Germinal center (tissue), 1 donor: ENCODE measurements at regions not wholly inside any gene's neighbourhood (a gene's known extent, or its start where the extent isn't known, plus 50 kb on each side); places are given as distances from the start of the nearest gene placed in this dataset.

Experiments used
- DNase-seq: peaks from one replicate; pipeline ENCODE4 v3.0.0; 2012; ENCODE audit warnings: mixed read lengths, low spot score

DNA sequence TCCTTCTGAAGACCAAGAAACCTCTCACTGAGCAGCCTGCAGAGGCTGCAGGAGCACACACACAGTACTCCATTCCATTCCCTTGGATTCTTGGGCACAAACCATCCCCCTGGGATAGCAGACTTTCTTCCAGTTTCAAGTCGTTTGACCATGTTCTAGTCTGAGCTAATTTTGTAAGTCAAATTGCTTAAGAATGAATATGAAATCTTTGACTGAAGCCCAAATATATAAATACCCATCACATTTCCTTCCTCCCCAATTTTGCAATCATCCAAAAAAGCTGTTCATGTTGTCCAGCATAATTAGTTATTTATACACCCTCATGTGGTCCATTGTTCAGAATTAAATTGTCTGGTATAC, 231.2 kb upstream of the TPRG1 start:
- DNase-seq = no peak

DNA sequence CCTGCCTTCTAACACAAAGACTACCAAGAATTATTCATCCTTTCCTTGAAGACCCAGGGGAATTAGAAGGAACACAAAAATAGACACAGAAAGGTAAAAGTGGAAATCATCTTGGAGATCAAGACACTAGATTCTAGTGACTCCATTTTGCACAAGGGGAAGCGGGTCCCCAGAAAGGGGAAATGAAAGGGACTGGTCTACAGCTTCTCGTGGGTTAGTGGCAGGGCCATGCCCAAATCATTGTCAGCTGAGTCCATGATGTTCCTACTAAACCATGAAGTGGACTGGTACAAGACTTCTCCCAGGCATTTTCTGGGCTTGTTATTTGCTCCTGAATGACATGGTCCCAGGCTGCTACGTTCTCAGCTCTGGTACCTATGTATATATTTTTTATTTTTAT, 230.7 kb upstream of the TPRG1 start:
- DNase-seq = peak; percentile 76

DNA sequence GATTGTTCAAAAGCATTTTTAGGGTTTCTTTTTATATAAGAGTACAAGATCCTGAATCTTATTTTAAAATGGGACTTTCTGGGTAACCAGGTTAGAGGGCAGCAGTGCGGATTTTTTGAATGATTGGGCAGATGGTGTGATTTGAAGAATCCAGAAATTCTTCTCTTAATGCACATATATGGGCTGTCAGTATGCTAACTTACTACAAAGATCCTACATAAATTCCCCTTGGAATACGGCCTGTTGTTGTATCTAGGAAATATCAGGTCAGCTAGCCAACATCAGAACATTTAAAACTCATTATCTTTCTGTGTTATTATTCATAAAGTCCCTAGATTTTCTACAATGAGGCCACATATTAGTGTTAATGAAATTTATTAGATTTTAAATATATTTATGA, 229.6 kb upstream of the TPRG1 start:
- DNase-seq = no peak

DNA sequence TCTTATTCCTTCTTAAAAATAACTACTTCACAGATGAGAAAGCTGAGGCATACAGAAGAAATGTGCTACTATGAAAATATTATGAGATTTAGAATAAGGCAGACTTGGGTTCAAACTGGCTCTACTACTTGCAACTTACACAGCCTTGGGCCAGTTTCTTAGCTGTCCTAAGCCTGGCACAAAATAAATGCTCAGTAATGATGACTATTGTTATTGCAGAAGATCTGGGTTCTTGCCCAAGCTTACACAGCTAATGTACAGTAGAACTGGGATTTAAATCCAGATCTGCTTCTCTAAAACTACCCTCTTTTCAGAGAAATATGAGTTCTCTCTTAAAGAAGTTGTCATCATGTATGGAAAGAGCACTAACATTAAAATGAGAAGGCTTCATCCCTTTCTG, 228.2 kb upstream of the TPRG1 start:
- DNase-seq = no peak

DNA sequence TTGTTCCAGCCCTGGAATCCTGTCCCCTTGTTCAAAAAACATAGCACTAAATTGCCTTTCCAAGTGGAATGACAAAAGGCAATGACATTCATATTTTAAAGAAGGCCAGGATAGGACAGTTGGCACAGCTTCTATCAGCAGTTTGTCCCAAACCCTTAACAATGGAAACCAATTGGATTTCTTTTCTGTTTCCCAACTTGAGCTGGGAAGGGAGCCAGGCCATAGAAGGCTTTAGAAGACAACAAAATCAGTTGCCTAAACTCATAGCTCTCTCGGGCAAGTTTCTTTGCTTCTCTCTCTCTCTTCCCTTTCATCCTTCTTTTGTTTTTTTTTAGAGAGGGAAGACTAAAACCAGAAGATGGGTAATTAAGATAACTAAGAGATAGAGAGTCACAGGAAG, 227.7 kb upstream of the TPRG1 start:
- no peak for DNase-seq

DNA sequence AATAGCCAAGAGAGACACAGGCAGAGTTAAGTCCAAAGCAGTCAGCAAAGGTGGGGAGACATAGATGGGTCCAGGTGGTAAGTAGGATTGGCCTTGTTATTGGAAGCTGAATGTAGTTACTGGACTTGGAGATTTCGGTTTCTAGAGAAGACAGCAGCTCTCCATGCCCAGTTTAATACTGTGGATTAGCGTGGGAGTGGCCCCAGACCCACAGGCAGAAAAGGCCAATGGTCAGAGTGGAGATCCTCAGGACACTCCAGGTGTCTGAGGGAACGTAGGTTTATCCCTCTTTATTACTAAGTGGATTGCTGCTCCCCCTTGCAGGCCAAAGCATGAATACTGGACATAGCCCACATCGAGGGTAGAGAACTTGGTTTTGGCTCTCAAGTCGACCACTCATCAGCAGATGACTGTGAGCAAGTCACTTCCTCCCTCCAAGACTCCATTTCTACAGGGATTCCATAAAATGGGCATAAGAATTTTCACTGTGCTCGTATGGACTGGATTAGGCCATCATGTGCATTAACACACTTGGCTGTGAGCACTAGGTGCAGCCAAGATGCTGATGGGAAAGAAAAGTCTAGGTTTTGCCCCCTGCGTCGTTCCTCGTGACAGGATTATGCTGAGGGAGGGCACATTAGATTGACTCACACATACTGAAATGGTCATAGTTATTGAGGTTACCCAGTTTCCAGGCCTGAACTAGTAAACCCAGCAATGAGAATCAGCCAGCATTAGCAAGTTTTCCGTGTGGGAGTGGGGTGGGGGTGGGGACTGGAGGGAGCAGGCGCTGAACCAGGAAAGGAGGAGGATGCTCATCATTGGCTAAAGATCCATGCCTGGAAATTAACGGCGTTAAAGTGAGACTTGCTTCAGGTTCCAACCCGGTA, 225.2 kb upstream of the TPRG1 start:
- DNase-seq = no peak

DNA sequence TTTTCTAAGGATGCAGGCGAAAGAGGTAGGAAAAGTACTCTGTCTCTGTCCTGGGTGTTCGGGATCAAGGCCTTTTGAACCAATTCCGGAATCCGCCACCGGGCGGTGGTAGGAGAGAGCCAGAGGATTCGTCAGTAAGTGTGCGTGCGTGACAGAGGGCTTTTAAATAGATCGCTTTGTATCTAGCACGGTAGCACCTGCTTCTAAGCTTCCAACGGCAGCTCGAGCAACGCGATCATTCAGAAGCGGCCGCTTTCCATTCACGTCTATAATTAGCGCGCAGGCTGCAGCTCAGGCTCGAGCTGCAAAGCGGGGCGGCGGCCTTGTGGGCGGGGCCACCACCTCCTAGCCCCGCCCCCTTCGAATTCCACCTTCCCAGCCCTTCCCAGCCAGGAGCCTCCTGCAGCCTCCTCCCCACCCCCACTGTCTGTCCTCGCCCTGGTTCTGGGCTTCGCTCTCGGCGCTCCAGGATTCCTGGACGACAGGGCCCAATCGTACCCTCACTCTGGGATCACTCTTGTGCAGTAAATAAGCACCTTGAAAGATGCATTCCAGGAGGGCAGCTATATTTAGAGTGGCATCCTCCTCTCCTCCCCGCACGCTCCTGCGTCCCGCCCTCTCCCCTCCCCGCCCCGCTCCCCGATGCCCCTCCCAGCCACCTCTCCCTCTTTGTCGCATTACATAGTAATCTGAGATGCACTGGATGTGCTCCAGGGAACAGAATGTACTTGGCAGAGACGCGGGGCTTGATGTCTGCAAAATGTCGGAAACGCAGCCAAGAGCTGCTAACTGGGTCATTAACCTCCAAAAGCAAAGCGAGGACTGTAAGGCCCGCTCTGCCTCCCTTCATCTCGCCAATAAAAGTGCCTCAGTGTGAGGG, 224.1 kb upstream of the TPRG1 start:
- DNase-seq = peak; percentile 56

DNA sequence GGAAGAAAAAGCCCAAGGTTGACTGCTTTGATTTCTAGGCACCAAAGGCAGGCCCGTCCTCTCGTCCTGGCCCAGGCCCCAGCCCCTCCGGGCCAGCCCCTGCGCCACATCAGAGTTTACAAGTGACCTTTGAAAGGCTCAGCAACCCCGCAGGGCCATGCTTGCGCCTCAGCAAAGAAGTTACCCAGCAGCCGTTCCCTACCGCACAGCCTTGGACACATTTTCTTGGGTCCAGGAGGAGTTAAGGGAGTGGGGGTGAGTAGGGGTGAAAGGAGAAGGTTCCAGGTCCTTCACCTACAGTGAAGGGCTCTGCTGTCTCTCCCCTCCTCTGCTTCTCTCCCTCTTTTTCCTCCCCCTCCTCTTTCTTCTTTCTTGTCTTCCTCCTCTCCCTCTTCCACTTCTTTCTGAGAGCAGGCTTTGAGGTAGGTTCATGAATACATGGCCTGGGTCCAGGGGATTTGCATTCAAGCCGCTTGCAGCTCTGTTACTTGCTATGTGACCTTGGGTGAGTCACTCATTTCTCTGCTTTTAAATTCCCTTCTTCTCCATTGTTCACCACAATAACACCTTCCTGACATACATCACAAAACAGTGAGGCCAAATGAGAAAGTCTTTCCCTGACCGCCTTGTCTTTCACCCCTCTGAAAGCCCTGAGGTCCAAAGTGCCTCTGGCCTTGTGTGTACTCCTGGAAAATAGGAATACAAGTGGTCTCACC, 223.3 kb upstream of the TPRG1 start:
- DNase-seq = no peak

DNA sequence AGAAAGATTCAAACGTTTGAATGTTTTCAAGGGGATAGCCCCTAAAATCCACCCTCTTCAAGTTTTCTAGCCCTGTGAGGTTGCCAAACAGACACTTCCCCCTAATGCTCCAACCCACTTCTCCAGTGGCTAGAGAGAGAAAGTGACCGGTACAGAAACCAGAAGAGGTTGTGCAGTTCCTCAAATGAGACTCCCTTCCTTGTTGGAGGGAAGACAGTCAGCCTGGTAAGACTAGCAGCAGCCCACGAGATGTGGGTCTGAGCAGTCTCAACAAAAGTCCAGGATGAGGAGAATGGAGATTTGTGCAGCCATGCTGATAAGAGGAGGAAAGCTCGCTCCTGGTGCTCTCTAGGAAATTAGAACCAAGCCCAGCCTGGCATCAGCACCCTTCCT, 222.8 kb upstream of the TPRG1 start:
- no peak for DNase-seq

DNA sequence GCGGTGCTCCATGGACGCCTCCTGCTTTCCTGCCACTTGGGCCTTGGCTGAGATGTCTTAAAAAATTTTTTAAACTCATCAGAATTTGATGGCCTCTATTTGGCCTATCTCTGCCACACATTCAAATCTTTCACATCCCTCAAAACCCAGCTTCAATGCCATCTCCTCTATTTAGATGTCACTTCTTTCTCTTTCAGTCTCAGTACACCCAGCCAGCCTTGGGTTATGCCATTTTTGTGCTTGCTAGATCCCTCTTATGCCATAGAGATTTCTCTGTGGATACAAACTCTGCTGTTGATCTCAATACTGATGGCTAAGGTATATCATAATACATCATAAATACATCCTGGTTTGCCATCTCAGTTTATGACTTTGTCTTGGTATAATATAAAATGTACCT, 222.3 kb upstream of the TPRG1 start:
- no peak for DNase-seq

DNA sequence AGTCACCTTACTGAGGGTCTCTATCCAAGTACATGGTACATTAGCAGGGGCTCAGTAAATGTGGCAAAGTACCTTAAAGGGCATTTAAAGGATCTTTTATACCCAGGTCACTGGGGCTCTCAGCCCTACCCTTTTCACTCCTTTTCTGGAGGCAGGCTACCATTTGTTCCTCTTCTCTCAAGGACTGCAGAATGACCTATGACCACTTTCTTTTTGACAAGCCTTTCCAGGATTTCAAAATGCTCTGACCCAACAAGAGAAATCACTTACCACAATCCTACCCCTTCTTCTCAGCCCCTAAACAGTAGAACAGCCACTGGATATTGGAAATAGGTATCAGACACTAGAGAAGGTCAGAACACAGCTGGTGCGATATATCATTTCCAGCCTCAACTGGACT, 221.8 kb upstream of the TPRG1 start:
- no peak for DNase-seq

DNA sequence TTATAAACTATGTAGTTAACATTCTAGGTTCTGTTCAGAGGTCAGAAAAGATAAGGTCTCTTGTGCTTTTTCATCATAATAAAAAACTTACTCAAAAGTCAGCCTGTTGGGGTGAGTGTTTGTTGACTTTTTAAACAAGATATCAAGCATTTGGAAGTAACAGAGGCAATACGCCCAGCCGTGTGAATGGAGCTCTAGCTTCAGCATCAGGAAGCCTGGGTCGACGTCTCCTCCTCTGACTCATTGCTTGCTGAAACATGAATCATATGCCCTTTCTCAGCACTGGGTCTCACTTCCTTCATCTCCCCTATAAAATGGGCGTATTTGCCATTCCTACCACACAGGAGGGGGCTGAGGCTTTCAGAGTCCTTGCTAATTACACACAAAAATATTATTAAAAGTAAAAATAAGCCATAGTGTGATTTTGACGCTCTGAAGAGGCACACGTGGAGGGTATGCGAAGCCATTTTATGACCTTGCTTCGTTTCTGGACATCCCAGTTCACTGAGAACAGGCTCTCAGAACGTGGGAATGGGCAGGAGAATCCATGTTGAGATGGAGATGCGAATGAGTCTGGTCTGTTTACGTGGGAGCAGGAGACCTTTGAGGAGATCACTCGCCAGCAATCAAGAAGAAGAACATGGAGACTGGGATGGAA, 220.8 kb upstream of the TPRG1 start:
- DNase-seq = no peak

DNA sequence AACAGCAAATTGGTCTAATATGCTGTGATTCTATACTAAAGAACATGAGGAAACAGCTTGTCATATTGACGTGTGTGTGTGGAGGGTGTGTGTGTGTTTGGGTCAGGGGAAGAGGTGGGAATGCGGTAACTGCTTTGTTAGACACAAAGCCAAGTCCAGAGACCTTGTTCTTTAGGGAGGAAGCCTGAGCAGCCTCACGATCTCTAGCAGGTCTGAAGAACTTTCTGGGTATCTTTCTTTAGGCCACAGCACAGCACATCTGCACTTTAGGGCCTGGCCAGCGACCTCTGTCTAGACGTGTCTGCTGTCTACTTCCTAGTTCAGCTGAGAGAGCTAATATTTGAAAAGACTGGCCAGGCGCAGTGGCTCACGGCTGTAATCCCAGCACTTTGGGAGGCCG, 220.0 kb upstream of the TPRG1 start:
- DNase-seq = no peak

DNA sequence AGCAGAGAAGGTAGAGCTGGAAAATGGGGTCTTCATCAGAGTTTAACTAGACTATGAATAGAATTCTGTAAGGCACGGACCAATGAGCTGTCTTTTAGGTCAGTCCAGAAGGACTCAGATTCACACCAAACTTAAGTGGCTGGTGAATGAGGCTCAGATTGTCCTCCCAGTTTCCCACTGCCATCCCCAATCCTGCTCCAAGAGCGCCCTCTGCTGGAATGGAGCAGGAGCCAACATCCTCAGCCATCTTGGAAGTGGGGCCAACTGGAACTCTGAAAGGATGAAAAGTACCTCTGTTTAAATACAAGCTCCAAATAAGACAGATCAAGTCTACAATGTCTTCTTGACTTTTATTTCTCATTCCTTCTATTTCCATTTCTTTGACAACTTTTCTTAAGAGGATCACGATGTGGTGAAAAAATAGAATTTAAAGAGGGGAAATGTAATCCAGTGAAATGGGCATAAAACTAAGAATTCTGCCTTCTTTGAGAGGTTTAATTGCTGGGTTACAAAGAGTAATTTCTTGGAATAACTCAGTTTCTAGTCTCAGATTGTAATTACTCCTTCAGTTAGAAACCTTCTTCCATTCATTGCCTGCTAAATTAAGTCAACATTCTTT, 217.1 kb upstream of the TPRG1 start:
- DNase-seq = peak; percentile 77

DNA sequence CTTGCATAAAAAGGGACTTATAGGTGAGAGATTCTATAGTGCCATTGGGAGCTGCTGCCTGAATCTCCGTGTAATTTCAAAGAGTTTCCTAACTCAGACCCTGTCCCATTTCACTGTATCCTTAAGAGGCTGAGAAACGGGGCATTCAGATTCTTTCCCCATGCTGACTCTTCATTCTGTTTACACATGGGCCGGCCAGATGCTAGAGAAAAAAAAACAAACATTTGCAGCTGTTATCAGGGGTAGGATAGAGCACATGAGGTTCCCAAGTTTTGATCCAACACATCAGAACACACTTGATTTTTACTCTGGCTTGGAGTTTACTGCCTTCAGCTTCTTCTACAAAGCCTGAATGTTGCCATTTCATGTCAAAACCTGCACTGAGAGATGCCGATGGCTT, 215.9 kb upstream of the TPRG1 start:
- no peak for DNase-seq

DNA sequence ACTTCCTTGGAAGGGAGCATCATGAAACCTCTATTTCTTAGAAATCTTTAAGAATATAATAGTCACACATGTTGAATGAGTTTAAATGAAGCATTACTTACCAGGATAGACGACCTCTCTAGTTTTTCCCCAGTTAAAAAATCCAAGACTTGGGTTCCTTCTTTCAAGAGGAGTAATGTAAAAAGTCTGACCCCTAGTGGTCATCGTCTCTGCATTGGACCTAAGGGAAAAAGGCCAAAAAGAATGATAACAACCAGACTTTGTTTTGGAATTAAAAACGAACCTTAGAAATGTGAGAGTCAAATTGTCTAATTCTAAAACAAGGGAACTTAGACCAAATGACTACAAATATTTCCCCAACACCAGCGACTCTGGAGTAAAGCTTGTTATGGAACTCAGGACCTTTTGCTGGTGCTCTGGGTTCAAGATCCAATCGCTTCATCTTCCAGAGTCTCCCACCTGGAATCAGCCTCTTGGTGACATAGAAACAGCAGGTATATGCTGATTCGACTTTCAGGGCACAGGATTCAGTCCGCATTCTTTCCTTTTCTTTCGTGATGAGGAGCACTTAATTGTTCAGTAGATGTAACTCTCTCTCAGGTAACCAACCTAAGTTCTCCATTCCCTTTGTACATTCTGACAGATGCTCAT, 214.8 kb upstream of the TPRG1 start:
- no peak for DNase-seq

DNA sequence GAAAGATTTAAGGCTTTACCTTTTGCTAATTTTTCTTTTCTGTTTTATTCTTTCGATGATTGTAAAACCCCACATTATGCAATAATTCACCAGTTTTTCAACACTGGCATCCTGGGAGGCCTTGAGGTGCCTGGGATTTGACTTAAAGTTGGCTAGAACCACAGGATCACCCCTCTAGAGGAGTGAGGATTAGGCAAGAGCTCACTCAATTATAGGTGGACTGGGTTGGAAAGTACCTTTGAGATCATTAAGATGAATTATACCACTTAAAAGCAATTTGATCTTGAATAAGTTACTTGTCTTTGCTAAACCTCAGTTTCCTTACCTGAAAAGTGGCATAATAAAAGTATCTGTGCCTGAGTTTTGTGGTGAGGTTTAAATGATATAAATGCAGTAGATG, 212.8 kb upstream of the TPRG1 start:
- no peak for DNase-seq

DNA sequence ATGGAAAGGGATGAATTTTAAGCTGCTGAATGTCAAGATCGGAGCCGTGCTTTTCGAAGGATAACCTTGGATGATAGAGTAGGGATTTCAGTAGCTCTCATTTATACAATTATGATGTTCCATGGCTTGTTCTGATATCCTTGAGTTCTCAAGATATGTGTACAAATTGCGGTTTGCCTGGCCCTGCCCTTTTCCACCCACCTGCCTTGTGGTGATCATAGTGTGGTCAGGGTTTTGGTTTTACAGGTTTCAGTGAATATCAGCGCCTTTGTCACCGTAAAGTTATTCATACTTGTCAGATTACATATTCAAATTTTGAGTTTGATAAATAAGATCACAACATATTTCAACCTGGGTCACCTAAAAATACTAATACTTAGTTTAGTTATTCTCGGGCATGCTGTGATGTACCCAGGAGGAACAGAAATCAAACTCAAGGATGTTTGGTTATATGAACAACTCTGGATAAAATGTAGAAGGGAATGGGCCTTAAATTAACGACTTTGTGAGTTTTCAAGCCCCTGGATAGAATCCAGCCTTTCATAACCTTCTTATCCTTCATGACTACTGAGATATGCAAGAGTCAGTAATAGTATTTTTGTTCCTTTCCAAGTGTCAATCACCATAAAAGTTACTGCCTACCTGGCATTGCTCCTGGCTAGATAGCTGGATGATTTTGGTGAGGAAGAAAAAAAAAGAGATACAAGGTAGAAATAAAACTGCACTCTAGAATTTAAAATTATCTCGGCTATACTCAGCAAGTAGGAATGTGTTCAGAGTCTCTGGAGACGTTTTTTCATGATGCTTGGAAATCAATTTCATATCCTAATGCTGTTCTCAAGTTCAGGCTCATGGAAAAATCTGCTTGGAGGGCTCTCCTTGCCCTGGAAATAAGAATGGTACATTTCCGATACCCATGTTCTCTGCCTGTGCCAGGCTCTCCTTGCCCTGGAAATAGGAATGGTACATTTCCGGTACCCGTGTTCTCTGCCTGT, 209.2 kb upstream of the TPRG1 start:
- no peak for DNase-seq

DNA sequence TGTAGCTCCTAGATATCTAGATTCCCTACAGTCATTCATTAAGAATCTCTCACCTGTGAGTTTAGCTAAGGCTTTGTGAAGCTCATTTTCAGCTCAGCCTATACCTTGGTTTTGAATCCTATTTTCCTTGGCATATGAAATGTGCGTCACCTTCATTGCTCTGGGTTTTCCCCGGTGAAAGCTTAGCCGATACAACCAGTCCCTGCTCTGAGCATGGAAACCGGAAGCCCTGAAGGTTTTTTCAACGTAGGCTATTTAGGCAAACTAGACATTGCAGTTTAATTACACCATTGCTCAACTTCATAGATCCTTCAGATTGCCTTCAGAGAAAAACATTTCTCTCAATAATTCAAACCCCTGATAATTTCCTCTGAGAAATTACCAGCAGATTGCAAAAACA, 206.8 kb upstream of the TPRG1 start:
- no peak for DNase-seq

DNA sequence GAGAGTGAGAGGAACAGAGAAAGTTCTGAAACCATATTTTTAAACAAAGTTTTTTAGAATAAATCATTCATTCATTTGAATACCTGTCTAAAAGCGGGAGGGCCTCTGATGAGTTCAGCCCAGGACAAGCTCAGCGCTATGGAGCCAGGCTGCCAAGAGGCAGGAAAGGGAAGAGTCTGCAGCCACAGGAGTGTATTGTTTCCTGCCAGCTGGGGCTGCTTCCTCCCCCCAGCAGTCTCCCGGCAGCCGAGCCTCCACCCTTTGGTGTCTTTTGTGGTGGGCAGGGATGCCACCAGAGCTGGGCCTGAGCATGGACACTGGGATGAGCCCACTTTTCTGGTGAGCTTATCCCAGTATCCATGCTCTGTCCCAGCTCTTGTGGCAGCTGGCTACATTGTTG, 199.5 kb upstream of the TPRG1 start:
- no peak for DNase-seq
